Naive thymus-derived CD4-positive, alpha-beta T cell (primary cell): ENCODE measurements at regions not wholly inside any gene's neighbourhood (a gene's known extent, or its start where the extent isn't known, plus 50 kb on each side); places are given as distances from the start of the nearest gene placed in this dataset.

Source experiments
- ATAC-seq: fragments of 150-1000 bp; cut with Tn5 transposase; 2 replicates; pipeline ENCODE4 v1.10.0; 2021; ENCODE audit warnings: mild to moderate bottlenecking, moderate library complexity
- CTCF ChIA-PET: fragments of 350-600 bp; sonication (Branson Sonifier 250); formaldehyde crosslinking; loops from one replicate; lab custom pipeline; 2021; ENCODE audit warnings: antibody characterized with exemption; lab: Charles Lee
- POLR2A ChIA-PET: fragments of 350-600 bp; sonication (Branson Sonifier 250); formaldehyde crosslinking; loops from one replicate; lab custom pipeline; 2021; ENCODE audit warnings: antibody characterized with exemption, inconsistent platforms; lab: Charles Lee
- DNase-seq, 9 donors: peaks; one replicate each; pipeline versions ENCODE4 v3.0.0 to v3.0.0-alpha.2; 2020 to 2022; ENCODE audit warnings: mixed read lengths in 1 of 9
- H3K27ac ChIP-seq: one replicate; pipeline ENCODE4 v1.7.0; 2013; ENCODE audit warnings: mild to moderate bottlenecking, low read depth, low read length, moderate library complexity
- H3K27me3 ChIP-seq, 2 donors: one replicate each; pipeline ENCODE4 v1.7.0; 2013; ENCODE audit warnings: low read length in 2 of 2, mild to moderate bottlenecking in 2 of 2, moderate library complexity in 2 of 2; ENCODE audit not compliant: control insufficient read depth in 2 of 2, insufficient read depth in 2 of 2
- H3K36me3 ChIP-seq, 3 experiments: 1 replicate in 2 of 3; 2 replicates in 1 of 3; pipeline ENCODE4 v1.7.0; 2013; ENCODE audit warnings: low read length in 3 of 3, mild to moderate bottlenecking in 3 of 3, moderate library complexity in 1 of 3; ENCODE audit not compliant: insufficient read depth in 3 of 3, control insufficient read depth in 2 of 3
- H3K4me1 ChIP-seq, 2 donors: one replicate each; pipeline ENCODE4 v1.7.0; 2013; ENCODE audit warnings: low read length in 2 of 2, mild to moderate bottlenecking in 2 of 2, moderate library complexity in 1 of 2; ENCODE audit not compliant: control insufficient read depth in 2 of 2, insufficient read depth in 2 of 2
- H3K4me3 ChIP-seq: 2 replicates; pipeline ENCODE4 v1.7.0; 2013; ENCODE audit warnings: mild to moderate bottlenecking, low read length
- H3K9me3 ChIP-seq, 3 experiments: 1 replicate in 2 of 3; 2 replicates in 1 of 3; pipeline ENCODE4 v1.7.0; 2013; ENCODE audit warnings: low read length in 3 of 3; ENCODE audit not compliant: control insufficient read depth in 2 of 3
- H3K27ac Mint-ChIP-seq, 9 donors: one replicate each; pipeline ENCODE4 v1.8.0; 2020 to 2022; ENCODE audit warnings: mixed read lengths in 9 of 9, mild to moderate bottlenecking in 8 of 9, moderate library complexity in 5 of 9, inconsistent platforms in 2 of 9
- H3K27me3 Mint-ChIP-seq, 5 donors: one replicate each; pipeline ENCODE4 v1.8.0; 2021 to 2022; ENCODE audit warnings: mixed read lengths in 5 of 5, mild to moderate bottlenecking in 1 of 5
- H3K36me3 Mint-ChIP-seq, 5 donors: one replicate each; pipeline ENCODE4 v1.8.0; 2020 to 2022; ENCODE audit warnings: mixed read lengths in 5 of 5, mild to moderate bottlenecking in 3 of 5, inconsistent platforms in 1 of 5
- H3K4me1 Mint-ChIP-seq, 7 donors: one replicate each; pipeline ENCODE4 v1.8.0; 2020 to 2022; ENCODE audit warnings: mixed read lengths in 7 of 7, mild to moderate bottlenecking in 3 of 7, inconsistent platforms in 1 of 7
- H3K4me3 Mint-ChIP-seq, 10 donors: one replicate each; pipeline ENCODE4 v1.8.0; 2020 to 2022; ENCODE audit warnings: mild to moderate bottlenecking in 10 of 10, mixed read lengths in 10 of 10, moderate library complexity in 6 of 10, inconsistent platforms in 2 of 10
- H3K9me3 Mint-ChIP-seq, 11 donors: one replicate each; pipeline ENCODE4 v1.8.0; 2020 to 2022; ENCODE audit warnings: mixed read lengths in 11 of 11, mild to moderate bottlenecking in 4 of 11, inconsistent platforms in 1 of 11, moderate library complexity in 1 of 11
- intact Hi-C, 2 donors: fragments of 100-400 bp; cut with micrococcal nuclease; formaldehyde crosslinking; loops; one replicate each; pipeline ENCODE4 v1.15.1; 2023

- no peak for DNase-seq
- Mint-ChIP-seq H3K4me1 (no peaks in the 10 kb centered on the region), H3K9me3 (peaks cover 0 to 3% (median 2%) of the 10 kb centered on the region in 11 donors), H3K27ac (no peak overlapping the region), H3K36me3 (no peaks in the 10 kb centered on the region), H3K4me3 (no peak overlapping the region), H3K27me3 (no peaks in the 10 kb centered on the region)
- H3K4me1 ChIP-seq = no peaks in the 10 kb centered on the region
- no peak overlapping the region for H3K27ac ChIP-seq
- H3K27me3 ChIP-seq = no peaks in the 10 kb centered on the region
- H3K9me3 ChIP-seq = no peaks in the 10 kb centered on the region
- ChIA-PET CTCF (no interaction called here), POLR2A (no interaction called here)
- H3K4me3 ChIP-seq = no peak overlapping the region
- ATAC-seq = no peak
- intact Hi-C loops = no loop called here
- no peaks in the 10 kb centered on the region for H3K36me3 ChIP-seq
Observed at GRCh38 chr13:88456151-88456550, 785.0 kb downstream of the SLITRK5 start.

DNA sequence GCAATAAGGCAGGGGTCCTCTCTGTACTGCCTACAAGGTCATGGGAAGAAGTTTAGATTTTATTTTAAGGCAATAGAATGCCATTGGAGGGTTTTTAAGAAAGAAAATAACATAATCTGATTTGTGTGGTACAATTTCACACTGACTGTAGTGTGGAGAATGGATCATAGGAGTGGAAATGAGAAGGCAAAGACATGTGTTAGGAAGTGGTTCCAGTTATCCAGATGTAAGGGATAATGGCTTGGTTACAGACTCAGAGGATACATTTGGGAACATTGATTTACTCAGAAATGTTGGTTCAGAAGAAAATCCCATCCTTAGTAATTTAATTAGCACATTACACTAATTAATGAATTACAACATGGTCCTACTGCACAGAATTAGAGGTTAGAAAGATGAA lies 788.2 kb downstream of the SLITRK5 start:
- peaks cover 0 to 3% (median 2%) of the 10 kb centered on the region in 11 donors for H3K9me3 Mint-ChIP-seq
- intact Hi-C loops = no loop called here
- no peak overlapping the region for H3K27ac ChIP-seq
- H3K27me3 ChIP-seq = no peaks in the 10 kb centered on the region
- H3K36me3 ChIP-seq = no peaks in the 10 kb centered on the region
- no peak overlapping the region for H3K4me3 ChIP-seq
- no peaks in the 10 kb centered on the region for H3K9me3 ChIP-seq
- H3K4me3 Mint-ChIP-seq = no peak overlapping the region
- H3K27me3 Mint-ChIP-seq = peaks cover 0 to 3% (median 0%) of the 10 kb centered on the region in 5 donors
- H3K4me1 ChIP-seq = no peaks in the 10 kb centered on the region
- no peak overlapping the region for H3K27ac Mint-ChIP-seq
- CTCF ChIA-PET = no interaction called here
- H3K4me1 Mint-ChIP-seq = no peaks in the 10 kb centered on the region
- H3K36me3 Mint-ChIP-seq = no peaks in the 10 kb centered on the region
- DNase-seq (no peak), ATAC-seq (no peak)
- POLR2A ChIA-PET = no interaction called here

DNA sequence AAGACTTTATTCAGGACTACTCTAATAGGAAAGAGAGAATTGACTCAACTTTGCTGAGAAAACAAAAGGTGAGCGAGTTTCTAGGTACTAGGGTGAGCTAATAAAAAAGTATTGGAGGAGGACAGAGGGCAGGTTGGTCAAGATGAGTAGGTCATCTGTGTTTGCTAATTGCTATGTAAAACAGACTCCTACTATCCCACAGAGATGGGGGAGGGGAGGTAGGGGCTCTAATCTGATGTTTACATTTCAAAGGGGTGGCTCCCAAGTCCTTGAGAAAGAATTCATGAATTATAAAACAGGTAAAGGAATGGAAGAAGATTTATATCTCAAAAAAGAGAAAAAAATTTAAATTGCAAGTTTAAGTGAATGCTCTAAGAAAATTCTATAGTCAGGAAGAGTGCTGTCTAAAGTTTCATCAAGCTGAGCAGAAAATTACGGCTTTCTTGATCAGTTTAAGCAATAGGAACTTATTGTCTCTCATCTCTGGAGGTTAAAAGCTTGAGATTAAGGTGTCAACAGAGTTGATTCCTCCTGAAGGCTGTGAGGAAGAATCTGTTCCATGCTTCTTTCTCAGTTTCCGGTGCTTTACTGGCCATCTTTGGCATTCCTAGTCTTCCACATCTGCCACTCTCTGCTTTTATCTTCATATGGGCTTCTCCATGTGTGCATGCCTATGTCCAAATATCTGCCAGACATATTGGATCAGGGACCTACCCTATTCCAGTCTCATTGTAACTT lies 790.3 kb downstream of the SLITRK5 start:
- Mint-ChIP-seq H3K36me3 (no peaks in the 10 kb centered on the region), H3K27ac (no peak overlapping the region), H3K4me3 (no peak overlapping the region), H3K9me3 (peaks cover 0 to 3% (median 0%) of the 10 kb centered on the region in 11 donors), H3K27me3 (peaks cover 0 to 3% (median 0%) of the 10 kb centered on the region in 5 donors), H3K4me1 (no peaks in the 10 kb centered on the region)
- intact Hi-C loops = no loop called here
- ChIA-PET POLR2A (no interaction called here), CTCF (no interaction called here)
- no peak for DNase-seq
- no peaks in the 10 kb centered on the region for H3K36me3 ChIP-seq
- no peaks in the 10 kb centered on the region for H3K27me3 ChIP-seq
- H3K27ac ChIP-seq = no peak overlapping the region
- no peak overlapping the region for H3K4me3 ChIP-seq
- no peaks in the 10 kb centered on the region for H3K9me3 ChIP-seq
- no peaks in the 10 kb centered on the region for H3K4me1 ChIP-seq
- ATAC-seq = no peak

GRCh38 chr13:88464851-88465250 lies 793.7 kb downstream of the SLITRK5 start:
- intact Hi-C loops = no loop called here
- Histone ChIP-seq H3K9me3 (no peaks in the 10 kb centered on the region), H3K27me3 (no peaks in the 10 kb centered on the region), H3K4me1 (no peaks in the 10 kb centered on the region), H3K27ac (no peak overlapping the region), H3K36me3 (no peaks in the 10 kb centered on the region), H3K4me3 (no peak overlapping the region)
- Mint-ChIP-seq H3K9me3 (peaks cover 0 to 3% (median 0%) of the 10 kb centered on the region in 11 donors), H3K27ac (no peak overlapping the region), H3K27me3 (peaks cover 0 to 3% (median 0%) of the 10 kb centered on the region in 5 donors), H3K4me3 (no peak overlapping the region), H3K4me1 (no peaks in the 10 kb centered on the region), H3K36me3 (no peaks in the 10 kb centered on the region)
- DNase-seq (no peak), ATAC-seq (no peak)
- ChIA-PET POLR2A (no interaction called here), CTCF (no interaction called here)

DNA sequence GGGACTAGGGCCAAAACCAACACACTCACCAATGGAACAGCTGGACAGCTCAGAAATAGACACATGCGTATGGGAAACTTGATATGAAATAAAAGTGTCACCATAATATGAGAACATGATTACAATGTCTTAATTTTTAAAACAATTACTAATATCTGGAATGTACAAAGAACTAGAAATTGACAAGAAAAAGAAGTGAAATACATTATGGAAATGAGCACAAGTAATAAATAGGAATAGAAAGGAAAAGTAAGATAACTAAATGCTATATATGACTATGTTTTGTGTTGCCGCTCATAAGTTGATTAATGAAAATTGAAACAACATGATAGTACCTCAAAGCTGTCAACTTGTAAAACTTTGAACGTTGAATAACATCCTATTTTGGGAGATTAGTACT lies 801.1 kb downstream of the SLITRK5 start:
- Histone ChIP-seq H3K4me3 (no peak overlapping the region), H3K4me1 (no peaks in the 10 kb centered on the region), H3K27me3 (no peaks in the 10 kb centered on the region), H3K36me3 (no peaks in the 10 kb centered on the region), H3K27ac (no peak overlapping the region), H3K9me3 (no peaks in the 10 kb centered on the region)
- Mint-ChIP-seq H3K27ac (no peak overlapping the region), H3K27me3 (no peaks in the 10 kb centered on the region), H3K36me3 (no peaks in the 10 kb centered on the region), H3K4me3 (no peak overlapping the region), H3K9me3 (peaks cover 0 to 6% (median 0%) of the 10 kb centered on the region in 11 donors), H3K4me1 (no peaks in the 10 kb centered on the region)
- ChIA-PET CTCF (no interaction called here), POLR2A (no interaction called here)
- DNase-seq = no peak
- ATAC-seq = no peak
- intact Hi-C loops = no loop called here

DNA sequence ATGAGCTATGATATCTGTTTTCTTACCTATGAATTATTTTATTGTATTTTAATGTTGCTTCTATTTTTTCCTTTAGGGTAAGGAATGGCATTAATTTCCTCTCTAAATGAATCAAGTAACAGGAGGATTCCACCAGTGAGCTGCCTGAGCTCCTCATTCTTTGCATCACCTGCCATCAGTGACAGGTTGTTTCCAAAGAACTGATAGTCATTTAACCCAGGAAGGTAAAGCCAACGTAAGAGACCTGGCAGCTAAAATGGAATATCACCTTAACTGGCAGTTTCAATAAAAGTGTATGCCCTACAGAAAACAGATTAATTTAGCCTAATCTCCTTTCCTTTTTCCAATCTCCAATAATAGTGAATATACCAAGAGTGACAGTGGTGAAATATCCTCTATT lies 812.0 kb downstream of the SLITRK5 start:
- intact Hi-C loops = no loop called here
- DNase-seq (no peak), ATAC-seq (no peak)
- no peak overlapping the region for H3K4me3 Mint-ChIP-seq
- H3K27me3 ChIP-seq = no peaks in the 10 kb centered on the region
- H3K27ac Mint-ChIP-seq = no peak overlapping the region
- no peaks in the 10 kb centered on the region for H3K36me3 ChIP-seq
- H3K27me3 Mint-ChIP-seq = no peaks in the 10 kb centered on the region
- no peaks in the 10 kb centered on the region for H3K4me1 Mint-ChIP-seq
- peaks cover 0 to 9% (median 0%) of the 10 kb centered on the region in 3 experiments for H3K9me3 ChIP-seq
- H3K4me3 ChIP-seq = no peak overlapping the region
- POLR2A ChIA-PET = no interaction called here
- peaks cover 0 to 3% (median 0%) of the 10 kb centered on the region in 5 donors for H3K36me3 Mint-ChIP-seq
- CTCF ChIA-PET = no interaction called here
- no peaks in the 10 kb centered on the region for H3K4me1 ChIP-seq
- H3K9me3 Mint-ChIP-seq = peaks cover 3 to 33% (median 10%) of the 10 kb centered on the region in 11 donors
- H3K27ac ChIP-seq = no peak overlapping the region

DNA sequence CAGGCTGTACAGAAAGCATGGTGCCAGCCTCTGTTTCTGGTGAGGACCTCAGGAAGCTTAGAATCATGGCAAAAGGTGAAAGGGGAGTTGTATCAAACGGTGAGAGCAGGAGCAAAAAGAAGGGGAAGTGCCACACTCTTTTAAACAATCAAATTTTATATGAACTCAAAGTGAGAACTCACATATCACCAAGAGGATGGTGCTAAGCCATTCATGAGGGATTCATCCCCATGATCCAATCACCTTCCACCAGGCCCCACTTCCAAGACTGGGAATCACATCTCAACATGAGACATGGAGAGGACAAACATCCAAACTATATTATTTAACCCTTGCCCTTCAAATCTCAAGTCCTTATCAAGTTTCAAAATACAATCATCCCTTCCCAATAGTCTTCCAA lies 836.7 kb downstream of the SLITRK5 start:
- no peaks in the 10 kb centered on the region for H3K27me3 ChIP-seq
- DNase-seq = no peak
- ChIA-PET POLR2A (no interaction called here), CTCF (no interaction called here)
- H3K4me1 Mint-ChIP-seq = no peaks in the 10 kb centered on the region
- no peak overlapping the region for H3K4me3 Mint-ChIP-seq
- no peak overlapping the region for H3K27ac ChIP-seq
- H3K9me3 Mint-ChIP-seq = peaks cover 14 to 54% (median 25%) of the 10 kb centered on the region in 11 donors
- H3K36me3 Mint-ChIP-seq = peaks cover 0 to 26% (median 9%) of the 10 kb centered on the region in 5 donors
- no peaks in the 10 kb centered on the region for H3K36me3 ChIP-seq
- no peaks in the 10 kb centered on the region for H3K27me3 Mint-ChIP-seq
- no peak overlapping the region for H3K27ac Mint-ChIP-seq
- no peaks in the 10 kb centered on the region for H3K4me1 ChIP-seq
- intact Hi-C loops = no loop called here
- H3K9me3 ChIP-seq = peaks cover 0 to 3% (median 0%) of the 10 kb centered on the region in 3 experiments
- no peak overlapping the region for H3K4me3 ChIP-seq
- ATAC-seq = no peak
